SK-N-SH (cell line): ENCODE measurements at regions not wholly inside any gene's neighbourhood (a gene's known extent, or its start where the extent isn't known, plus 50 kb on each side); places are given as distances from the start of the nearest gene placed in this dataset.

ENCODE experiments used
- CTCF ChIA-PET: fragments of 300-600, 350-600 bp; formaldehyde crosslinking; extraction: SDS; loops from one replicate; lab custom pipeline; 2021; lab: Yijun Ruan, JAX
- POLR2A ChIA-PET: fragments of 350-600 bp; sonication (Branson Sonifier 250); formaldehyde crosslinking; extraction: SDS; loops from one replicate; lab custom pipeline; 2020; ENCODE audit warnings: antibody characterized with exemption, inconsistent platforms; lab: Yijun Ruan, JAX
- DNase-seq: peaks from one replicate; pipeline ENCODE4 v3.0.0; 2012
- H2AFZ ChIP-seq: fragments of 200-600 bp; sonication (generic); 2 replicates; pipeline ENCODE4 v1.8.1; 2016; ENCODE audit warnings: antibody characterized with exemption, mild to moderate bottlenecking, low read depth
- H3F3A ChIP-seq: fragments of 200-600 bp; sonication (generic); replicated peaks from 2 replicates; pipeline ENCODE3; 2016; ENCODE audit warnings: antibody characterized with exemption, mild to moderate bottlenecking; ENCODE audit not compliant: insufficient read depth
- H3K27ac ChIP-seq, 2 experiments: fragments of 200-500 bp in 1 of 2; fragments of 200-600 bp in 1 of 2; sonication (Bioruptor generic) in 1 of 2; sonication (generic), shearing (Covaris generic) in 1 of 2; 2 replicates each; pipeline versions ENCODE4 v1.5.1 to v1.6.1; 2014 to 2016; ENCODE audit warnings: low read depth in 2 of 2, inconsistent platforms in 1 of 2, low read length in 1 of 2, mild to moderate bottlenecking in 1 of 2, mixed read lengths in 1 of 2
- H3K27me3 ChIP-seq: fragments of 200-600 bp; sonication (generic), shearing (Covaris generic); 2 replicates; pipeline ENCODE4 v1.6.1; 2016; ENCODE audit warnings: mixed run types; ENCODE audit not compliant: insufficient read depth
- H3K36me3 ChIP-seq, 2 experiments: fragments of 200-500 bp in 1 of 2; fragments of 200-600 bp in 1 of 2; sonication (Bioruptor generic) in 1 of 2; sonication (generic) in 1 of 2; replicated peaks in 1 of 2; 2 replicates each; pipeline versions ENCODE3 to v1.5.1; 2014 to 2016; ENCODE audit warnings: low read length in 1 of 2, mild to moderate bottlenecking in 1 of 2; ENCODE audit not compliant: insufficient read depth in 2 of 2, control insufficient read depth in 1 of 2
- H3K4me1 ChIP-seq, 2 experiments: fragments of 200-500 bp in 1 of 2; fragments of 200-600 bp in 1 of 2; sonication (Bioruptor generic) in 1 of 2; sonication (generic), shearing (Covaris generic) in 1 of 2; 2 replicates each; pipeline versions ENCODE4 v1.5.1 to v1.6.1; 2014 to 2016; ENCODE audit warnings: low read depth in 1 of 2, low read length in 1 of 2, mixed run types in 1 of 2; ENCODE audit not compliant: insufficient read depth in 2 of 2, control insufficient read depth in 1 of 2
- H3K4me2 ChIP-seq: fragments of 200-600 bp; sonication (generic), shearing (Covaris generic); 2 replicates; pipeline ENCODE4 v1.6.1; 2017; ENCODE audit warnings: mixed run types
- H3K4me3 ChIP-seq, 2 experiments: fragments of 200-500 bp in 1 of 2; fragments of 200-600 bp in 1 of 2; sonication (Bioruptor generic) in 1 of 2; sonication (generic), shearing (Covaris generic) in 1 of 2; 2 replicates each; pipeline versions ENCODE4 v1.5.1 to v1.8.1; 2014 to 2016; ENCODE audit warnings: low read depth in 2 of 2, inconsistent platforms in 1 of 2, low read length in 1 of 2, mild to moderate bottlenecking in 1 of 2, mixed read lengths in 1 of 2, moderate library complexity in 1 of 2
- H3K79me2 ChIP-seq: fragments of 200-600 bp; sonication (generic); 2 replicates; pipeline ENCODE4 v1.8.1; 2017; ENCODE audit warnings: mild to moderate bottlenecking; ENCODE audit not compliant: insufficient read depth
- H3K9ac ChIP-seq: fragments of 200-600 bp; sonication (generic); 2 replicates; pipeline ENCODE4 v1.6.1; 2017; ENCODE audit warnings: mixed run types
- H3K9me2 ChIP-seq: fragments of 200-600 bp; sonication (generic); 2 replicates; pipeline ENCODE4 v1.6.1; 2017; ENCODE audit warnings: mixed run types
- H3K9me3 ChIP-seq: fragments of 200-600 bp; sonication (generic); 2 replicates; pipeline ENCODE4 v1.6.1; 2017; ENCODE audit warnings: mixed run types, mild to moderate bottlenecking, moderate library complexity
- H4K20me1 ChIP-seq: fragments of 200-600 bp; sonication (generic); 2 replicates; pipeline ENCODE4 v1.6.1; 2017; ENCODE audit warnings: mild to moderate bottlenecking, mixed run types; ENCODE audit not compliant: insufficient read depth
- CTCF ChIP-seq: fragments of 200-600 bp; sonication (generic); IDR thresholded peaks from 2 replicates; pipeline ENCODE4 v1.6.1; 2017; ENCODE audit warnings: antibody characterized with exemption, mild to moderate bottlenecking, moderate library complexity
- EP300 ChIP-seq, 2 experiments: IDR thresholded peaks; 2 replicates each; pipeline versions ENCODE4 v1.4.0 to v1.6.1; 2012; ENCODE audit warnings: borderline replicate concordance in 1 of 2, low read depth in 1 of 2, low read length in 1 of 2
- FOSL2 ChIP-seq: IDR thresholded peaks from 2 replicates; pipeline ENCODE4 v1.4.0; 2012; ENCODE audit warnings: low read depth, mild to moderate bottlenecking, moderate library complexity, borderline replicate concordance
- IRF3 ChIP-seq: fragments of 150-350 bp; IDR thresholded peaks from 2 replicates; pipeline ENCODE4 v1.6.1; 2016; ENCODE audit warnings: mild to moderate bottlenecking, low read depth, low read length
- JUND ChIP-seq: IDR thresholded peaks from 2 replicates; pipeline ENCODE4 v1.4.0; 2012
- MEF2A ChIP-seq: IDR thresholded peaks from 2 replicates; pipeline ENCODE4 v1.4.0; 2012; ENCODE audit warnings: low read depth, borderline replicate concordance
- MXI1 ChIP-seq: IDR thresholded peaks from 2 replicates; pipeline ENCODE4 v1.6.1; 2012; ENCODE audit warnings: mild to moderate bottlenecking, low read depth, low read length, improper control_type of control experiment
- POLR2AphosphoS5 ChIP-seq: IDR thresholded peaks from 2 replicates; pipeline ENCODE4 v1.6.1; 2012; ENCODE audit warnings: low read depth, low read length
- RAD21 ChIP-seq: IDR thresholded peaks from 2 replicates; pipeline ENCODE4 v1.6.1; 2012; ENCODE audit warnings: mild to moderate bottlenecking, low read length
- RCOR1 ChIP-seq: fragments of 150-350 bp; IDR thresholded peaks from 2 replicates; pipeline ENCODE4 v1.6.1; 2017; ENCODE audit warnings: antibody characterized with exemption, low read length
- RXRA ChIP-seq: IDR thresholded peaks from 2 replicates; pipeline ENCODE4 v1.4.0; 2012; ENCODE audit warnings: low read depth, mild to moderate bottlenecking, borderline replicate concordance
- SIN3A ChIP-seq: IDR thresholded peaks from 2 replicates; pipeline ENCODE4 v1.6.1; 2012; ENCODE audit warnings: low read depth, mild to moderate bottlenecking, low read length, moderate library complexity, borderline replicate concordance
- TCF12 ChIP-seq: IDR thresholded peaks from 2 replicates; pipeline ENCODE4 v1.4.0; 2012
- WGBS: methylation state at CpG from one replicate; pipeline ENCODE4 v1.1.6; 2017; ENCODE audit warnings: low lambda C conversion rate; 5-methylcytosine and 5-hydroxymethylcytosine counted together
- TF ChIP-seq, protein P1 (sequence below): IDR thresholded peaks from 2 replicates; pipeline ENCODE4 v1.4.0; 2012; ENCODE audit warnings: low read depth, borderline replicate concordance

DNA sequence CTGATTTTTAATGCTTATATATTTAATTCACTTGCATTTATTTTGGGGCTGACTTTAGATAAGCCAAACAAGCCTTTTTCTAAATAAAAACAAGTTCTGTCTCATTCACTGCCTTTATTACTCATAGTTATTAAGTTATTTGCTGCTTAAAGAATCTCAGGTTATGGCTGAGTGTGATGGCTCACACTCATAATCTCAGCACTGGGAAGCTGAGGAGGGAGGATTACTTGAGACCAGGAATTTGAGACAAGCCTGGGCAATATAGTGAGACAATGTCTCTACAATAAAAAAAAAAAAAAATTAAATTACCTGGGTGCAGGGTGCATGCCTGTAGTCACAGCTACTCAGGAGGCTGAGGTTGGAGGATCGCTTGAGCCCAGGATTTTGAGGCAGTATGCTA is 85.0 kb upstream of the MAN2A1 start:
- no peak overlapping the region for H3K4me2 ChIP-seq

GRCh38 chr5:109601736-109602135 is 88.0 kb upstream of the MAN2A1 start:
- Histone ChIP-seq H3K4me2 (no peak overlapping the region), H3K4me3 (no peak overlapping the region), H3K9ac (no peak overlapping the region), H3K9me2 (no peaks in the 10 kb centered on the region), H3K79me2 (no peaks in the 10 kb centered on the region), H3K27ac (no peak overlapping the region), H2AFZ (no peak overlapping the region), H3F3A (no peaks in the 10 kb centered on the region), H3K27me3 (no peaks in the 10 kb centered on the region), H3K9me3 (no peaks in the 10 kb centered on the region), H4K20me1 (no peaks in the 10 kb centered on the region), H3K36me3 (no peaks in the 10 kb centered on the region), H3K4me1 (peaks cover 0 to 6% of the 10 kb centered on the region in 2 experiments; a peak in 1 of 4 replicates)
- DNase-seq, result no peak
- 68% methylated on average over 3 of the region's 3 CpGs for WGBS
- TF ChIP-seq IRF3 (no peak), MEF2A (no peak), EP300 (IDR thresholded peaks at IDR 0.05; ENCODE audit: borderline replicate concordance in 1 of 2, low read depth in 1 of 2, low read length in 1 of 2) (no peak), MXI1 (no peak)
- ChIA-PET CTCF (no interaction called here), POLR2A (no interaction called here)

More for the DNA sequence above, 85.0 kb upstream of the MAN2A1 start:
- ChIA-PET CTCF (no interaction called here), POLR2A (no interaction called here)
- no peak overlapping the region for H2AFZ ChIP-seq
- H3K9ac ChIP-seq, result no peak overlapping the region
- WGBS, result 71% methylated on average over 1 of the region's 1 CpG
- no peaks in the 10 kb centered on the region for H3K9me3 ChIP-seq
- DNase-seq, result no peak
- no peaks in the 10 kb centered on the region for H3K36me3 ChIP-seq
- TF ChIP-seq RXRA (no peak), RCOR1 (no peak), RAD21 (no peak), TCF12 (no peak), POLR2AphosphoS5 (no peak), SIN3A (no peak), FOSL2 (no peak), JUND (no peak), CTCF (no peak)
- TF ChIP-seq, protein P1, sequence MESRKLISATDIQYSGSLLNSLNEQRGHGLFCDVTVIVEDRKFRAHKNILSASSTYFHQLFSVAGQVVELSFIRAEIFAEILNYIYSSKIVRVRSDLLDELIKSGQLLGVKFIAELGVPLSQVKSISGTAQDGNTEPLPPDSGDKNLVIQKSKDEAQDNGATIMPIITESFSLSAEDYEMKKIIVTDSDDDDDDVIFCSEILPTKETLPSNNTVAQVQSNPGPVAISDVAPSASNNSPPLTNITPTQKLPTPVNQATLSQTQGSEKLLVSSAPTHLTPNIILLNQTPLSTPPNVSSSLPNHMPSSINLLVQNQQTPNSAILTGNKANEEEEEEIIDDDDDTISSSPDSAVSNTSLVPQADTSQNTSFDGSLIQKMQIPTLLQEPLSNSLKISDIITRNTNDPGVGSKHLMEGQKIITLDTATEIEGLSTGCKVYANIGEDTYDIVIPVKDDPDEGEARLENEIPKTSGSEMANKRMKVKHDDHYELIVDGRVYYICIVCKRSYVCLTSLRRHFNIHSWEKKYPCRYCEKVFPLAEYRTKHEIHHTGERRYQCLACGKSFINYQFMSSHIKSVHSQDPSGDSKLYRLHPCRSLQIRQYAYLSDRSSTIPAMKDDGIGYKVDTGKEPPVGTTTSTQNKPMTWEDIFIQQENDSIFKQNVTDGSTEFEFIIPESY, result no peak
- H4K20me1 ChIP-seq, result no peaks in the 10 kb centered on the region
- no peak overlapping the region for H3K4me3 ChIP-seq
- H3K27ac ChIP-seq, result no peak overlapping the region
- no peaks in the 10 kb centered on the region for H3K27me3 ChIP-seq
- no peaks in the 10 kb centered on the region for H3F3A ChIP-seq
- H3K9me2 ChIP-seq, result no peaks in the 10 kb centered on the region
- no peaks in the 10 kb centered on the region for H3K4me1 ChIP-seq
- H3K79me2 ChIP-seq, result no peaks in the 10 kb centered on the region
